HUES6 (cell line): ENCODE measurements at regions not wholly inside any gene's neighbourhood (a gene's known extent, or its start where the extent isn't known, plus 50 kb on each side); places are given as distances from the start of the nearest gene placed in this dataset.

ENCODE experiments used
- H3K27ac ChIP-seq: 2 replicates; pipeline ENCODE4 v1.7.0; 2013; ENCODE audit warnings: low read depth, mild to moderate bottlenecking, low read length, inconsistent platforms
- H3K27me3 ChIP-seq: 2 replicates; pipeline ENCODE4 v1.6.1; 2013; ENCODE audit warnings: low read length; ENCODE audit not compliant: control insufficient read depth, insufficient read depth
- H3K36me3 ChIP-seq: 2 replicates; pipeline ENCODE4 v1.6.1; 2013; ENCODE audit warnings: low read length; ENCODE audit not compliant: control insufficient read depth, insufficient read depth
- H3K4me1 ChIP-seq: 2 replicates; pipeline ENCODE4 v1.6.1; 2013; ENCODE audit warnings: low read length; ENCODE audit not compliant: control insufficient read depth, insufficient read depth
- H3K4me3 ChIP-seq: 2 replicates; pipeline ENCODE4 v1.5.1; 2013; ENCODE audit warnings: low read depth, low read length
- H3K9ac ChIP-seq: one replicate; pipeline ENCODE4 v1.6.1; 2013; ENCODE audit warnings: mild to moderate bottlenecking, low read length
- H3K9me3 ChIP-seq: 2 replicates; pipeline ENCODE4 v1.6.1; 2013; ENCODE audit warnings: low read depth, low read length; ENCODE audit not compliant: control insufficient read depth, insufficient read depth

DNA sequence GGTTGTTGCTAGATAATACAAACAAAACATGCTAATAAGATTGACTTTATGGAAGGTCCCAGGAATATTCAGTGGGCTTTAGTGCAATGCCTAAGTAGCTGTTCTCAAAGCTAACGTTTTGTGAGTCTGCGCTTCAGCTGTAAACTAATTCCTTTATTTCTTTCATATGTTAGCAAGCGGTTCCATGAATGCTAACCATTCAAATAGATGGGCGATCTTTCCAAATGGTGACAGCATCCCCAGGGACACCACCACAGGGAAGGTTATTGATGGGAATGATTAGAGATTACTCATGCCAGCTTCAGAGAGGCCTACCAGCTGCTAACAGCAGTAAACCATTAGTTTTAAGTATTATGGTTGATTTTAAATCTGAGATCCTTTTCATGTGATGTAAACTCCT lies 405.7 kb upstream of the MCTP2 start:
- Histone ChIP-seq H3K9me3 (no peaks in the 10 kb centered on the region), H3K4me1 (peaks cover 5% of the 10 kb centered on the region; the same call in 1 of the 2 replicates), H3K27me3 (no peaks in the 10 kb centered on the region; the same call in 1 of the 2 replicates)

DNA sequence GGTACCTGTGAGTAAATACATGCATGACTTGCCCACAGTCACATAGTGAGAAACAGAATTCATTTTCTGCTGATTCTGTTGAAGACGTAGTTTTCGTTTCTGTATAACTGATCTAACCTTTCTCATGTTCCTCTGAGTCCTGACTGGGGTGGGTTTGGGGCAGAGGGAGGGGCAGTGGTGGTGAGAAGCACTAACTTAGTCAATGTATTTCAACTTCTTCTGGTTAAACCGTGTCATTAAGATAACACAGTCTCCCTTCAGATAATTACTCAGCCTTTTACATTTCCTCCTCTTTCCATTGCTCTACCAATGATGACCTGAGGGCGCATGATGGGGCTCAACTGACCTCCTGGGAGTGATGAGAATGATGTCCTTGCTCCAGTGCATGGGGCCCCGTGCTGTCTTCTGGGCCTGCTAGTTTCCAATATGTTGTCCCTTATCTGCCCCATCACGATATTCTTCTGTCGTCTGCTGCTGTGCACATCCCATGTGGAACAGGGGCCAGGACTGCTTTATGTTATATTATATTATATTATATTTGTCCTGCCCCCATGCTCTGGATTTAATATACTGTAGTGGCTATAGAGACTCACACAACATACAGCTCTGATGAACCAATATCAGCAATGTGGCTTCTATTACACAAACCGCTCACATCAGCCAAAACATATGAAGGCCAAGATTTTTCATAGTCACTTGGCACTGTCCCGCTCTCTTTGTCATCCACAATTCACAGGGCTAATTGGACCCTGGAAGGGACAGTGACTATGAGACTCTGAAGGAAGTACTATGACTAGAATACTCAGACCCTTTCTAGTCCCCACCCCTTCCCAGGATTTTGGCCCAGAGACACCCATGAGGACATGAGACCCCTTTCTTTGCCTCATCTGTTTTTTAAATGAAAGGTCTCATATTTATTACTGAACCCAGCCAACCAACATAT lies 407.1 kb upstream of the MCTP2 start:
- Histone ChIP-seq H3K9ac (no peak overlapping the region), H3K9me3 (no peaks in the 10 kb centered on the region), H3K4me1 (peaks cover 1% of the 10 kb centered on the region; the same call in 1 of the 2 replicates), H3K36me3 (no peaks in the 10 kb centered on the region), H3K27me3 (no peaks in the 10 kb centered on the region; the same call in 1 of the 2 replicates), H3K4me3 (no peak overlapping the region), H3K27ac (no peak overlapping the region)

More for the DNA sequence above, 405.7 kb upstream of the MCTP2 start:
- no peak overlapping the region for H3K27ac ChIP-seq
- H3K36me3 ChIP-seq, result no peaks in the 10 kb centered on the region
- H3K9ac ChIP-seq, result no peak overlapping the region
- H3K4me3 ChIP-seq, result no peak overlapping the region

DNA sequence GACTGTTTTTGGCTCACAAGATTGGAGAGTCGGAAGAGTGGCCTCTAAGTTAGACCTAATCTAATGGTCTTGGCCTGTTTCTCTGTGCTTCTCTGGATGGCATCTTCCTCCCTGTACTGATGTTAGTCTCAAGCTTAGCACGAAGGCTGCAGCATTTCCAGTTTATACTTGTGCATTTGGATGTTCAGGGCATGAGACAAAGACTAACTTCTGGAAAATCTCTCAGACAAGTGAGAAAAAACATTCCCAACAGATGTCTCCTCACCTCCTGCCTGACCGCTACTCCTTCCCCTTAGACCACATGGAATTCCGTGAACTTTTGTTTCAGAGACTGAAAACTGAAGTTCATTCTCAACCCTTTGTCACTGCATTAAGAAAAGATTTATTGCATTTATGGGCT lies 410.8 kb upstream of the MCTP2 start:
- H3K27ac ChIP-seq, result no peak overlapping the region
- no peaks in the 10 kb centered on the region; the same call in 1 of the 2 replicates for H3K4me1 ChIP-seq
- no peaks in the 10 kb centered on the region for H3K27me3 ChIP-seq
- H3K9me3 ChIP-seq, result 0 out of 2 replicates have a peak, but pooled peaks cover 5% of the 10 kb centered on the region
- no peak overlapping the region for H3K9ac ChIP-seq
- H3K36me3 ChIP-seq, result no peaks in the 10 kb centered on the region
- no peak overlapping the region for H3K4me3 ChIP-seq

DNA sequence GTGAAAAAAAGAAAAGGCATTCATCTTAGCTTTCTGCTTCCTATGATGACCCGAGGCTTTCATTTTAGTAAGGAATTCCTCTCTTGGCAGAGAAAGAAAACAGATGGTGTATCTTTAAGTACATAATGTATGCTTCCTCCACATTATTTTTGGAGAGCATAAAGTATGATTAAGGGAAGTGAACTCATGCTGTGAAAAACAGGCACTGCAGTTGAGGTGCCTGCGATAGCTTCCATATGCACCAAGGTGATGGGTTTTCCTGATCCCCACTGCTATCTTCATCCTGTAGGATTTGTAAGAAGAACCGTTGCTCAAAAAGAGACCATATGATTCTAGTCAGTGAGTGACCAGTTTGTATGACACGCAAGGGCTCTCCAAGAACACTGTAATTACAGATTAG lies 411.5 kb upstream of the MCTP2 start:
- no peaks in the 10 kb centered on the region for H3K27me3 ChIP-seq
- H3K36me3 ChIP-seq, result no peaks in the 10 kb centered on the region
- no peaks in the 10 kb centered on the region; the same call in 1 of the 2 replicates for H3K4me1 ChIP-seq
- H3K27ac ChIP-seq, result no peak overlapping the region
- H3K9ac ChIP-seq, result no peak overlapping the region
- H3K4me3 ChIP-seq, result no peak overlapping the region
- H3K9me3 ChIP-seq, result 0 out of 2 replicates have a peak, but pooled peaks cover 5% of the 10 kb centered on the region

DNA sequence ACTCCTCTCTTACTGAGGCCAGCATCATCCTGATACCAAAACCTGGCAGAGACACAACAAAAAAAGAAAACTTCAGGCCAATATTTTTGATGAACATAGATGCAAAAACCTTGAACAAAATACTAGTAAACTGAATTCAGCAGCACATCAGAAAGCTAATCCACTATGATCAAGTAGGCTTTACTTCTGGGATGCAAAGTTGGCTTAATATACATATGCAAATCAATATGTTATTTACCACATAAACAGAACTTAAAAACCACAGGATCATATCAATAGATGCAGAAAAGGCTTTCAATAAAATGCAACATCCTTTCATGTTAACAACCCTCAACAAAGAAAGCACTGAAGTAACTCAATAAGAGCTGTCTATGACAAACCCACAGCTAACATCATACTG lies 414.5 kb upstream of the MCTP2 start:
- Histone ChIP-seq H3K27ac (no peak overlapping the region), H3K9ac (no peak overlapping the region), H3K36me3 (no peaks in the 10 kb centered on the region), H3K27me3 (no peaks in the 10 kb centered on the region), H3K9me3 (0 out of 2 replicates have a peak, but pooled peaks cover 5% of the 10 kb centered on the region), H3K4me1 (no peaks in the 10 kb centered on the region; the same call in 1 of the 2 replicates), H3K4me3 (no peak overlapping the region)

DNA sequence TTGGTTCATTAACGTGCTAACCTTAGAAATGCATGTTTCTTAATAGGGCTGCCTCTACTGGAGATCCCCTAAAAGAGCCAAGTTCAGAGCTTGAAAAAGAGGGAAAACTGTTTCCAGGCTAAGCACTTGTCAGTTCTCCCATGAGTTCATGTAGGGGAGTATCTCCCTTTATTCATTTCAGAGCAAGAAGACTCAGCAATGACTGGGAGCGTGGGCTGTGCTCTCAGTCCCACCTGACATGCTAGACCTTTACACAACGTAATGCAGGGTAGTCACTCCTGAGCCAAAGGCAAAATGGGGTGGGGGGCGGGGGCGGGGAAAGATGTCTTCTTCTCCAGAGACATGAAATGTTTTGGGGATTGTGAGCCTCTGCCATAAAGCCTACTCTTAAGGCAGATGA lies 420.1 kb upstream of the MCTP2 start:
- Histone ChIP-seq H3K27ac (no peak overlapping the region), H3K27me3 (no peaks in the 10 kb centered on the region), H3K9ac (no peak overlapping the region), H3K4me1 (no peaks in the 10 kb centered on the region; the same call in 1 of the 2 replicates), H3K9me3 (no peaks in the 10 kb centered on the region), H3K4me3 (no peak overlapping the region), H3K36me3 (no peaks in the 10 kb centered on the region)

DNA sequence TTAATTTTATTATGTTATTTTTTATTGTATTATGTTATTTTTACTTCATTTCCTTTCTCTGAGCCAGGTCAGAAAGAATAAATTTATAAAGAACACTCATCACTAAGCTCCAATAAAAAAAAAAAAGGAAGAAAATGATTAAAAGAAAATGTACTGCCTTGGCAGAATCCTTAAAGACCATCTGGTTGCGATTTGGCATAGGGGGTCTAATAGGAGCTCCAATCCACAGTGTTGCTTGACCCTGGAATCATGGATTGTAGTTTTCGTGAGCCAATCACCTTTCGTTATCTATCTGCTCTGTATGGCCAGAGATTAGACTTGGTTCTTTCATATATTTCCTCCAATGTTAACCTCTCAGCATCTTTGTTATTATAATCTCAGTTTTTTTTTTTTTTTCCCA lies 421.8 kb upstream of the MCTP2 start:
- H3K4me1 ChIP-seq, result 0 out of 2 replicates have a peak, but pooled peaks cover 3% of the 10 kb centered on the region
- H3K36me3 ChIP-seq, result no peaks in the 10 kb centered on the region
- H3K27ac ChIP-seq, result no peak overlapping the region
- H3K4me3 ChIP-seq, result no peak overlapping the region
- H3K9me3 ChIP-seq, result no peaks in the 10 kb centered on the region
- no peaks in the 10 kb centered on the region for H3K27me3 ChIP-seq
- no peak overlapping the region for H3K9ac ChIP-seq

DNA sequence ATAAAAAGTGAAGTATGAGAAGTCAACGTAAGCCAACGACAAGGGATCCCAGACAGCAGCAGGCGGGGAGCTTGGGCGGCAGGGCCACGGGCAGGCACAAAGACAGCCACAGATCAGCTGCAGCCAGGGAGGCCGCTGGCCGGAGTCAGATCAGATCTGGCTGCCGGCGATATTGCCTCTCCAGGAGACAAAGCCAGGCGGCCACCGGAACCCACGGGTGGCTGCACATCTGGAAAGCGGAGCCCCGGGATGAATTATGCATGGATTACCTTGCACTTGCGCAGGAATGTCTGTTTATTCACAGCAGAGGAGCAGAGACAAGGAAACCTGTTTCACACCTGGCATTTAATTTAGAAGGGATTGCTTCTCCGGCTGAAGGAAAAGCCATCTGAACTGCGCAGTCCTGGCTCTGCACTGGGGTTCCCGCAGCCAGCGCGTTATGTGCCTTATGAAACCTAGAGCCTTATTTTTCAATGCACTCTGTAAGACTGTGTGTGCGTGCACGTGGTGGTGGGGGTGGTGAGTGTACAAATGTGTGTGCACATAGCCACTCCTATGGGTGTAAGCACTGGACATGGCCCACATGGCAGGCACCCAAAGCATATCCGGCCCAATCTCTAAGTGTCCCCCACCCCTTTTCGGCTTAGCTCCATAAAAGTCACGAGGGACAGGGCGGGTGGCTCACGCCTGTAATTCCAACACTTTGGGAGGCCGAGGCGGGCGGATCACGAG lies 427.8 kb upstream of the MCTP2 start:
- no peak overlapping the region for H3K27ac ChIP-seq
- no peaks in the 10 kb centered on the region for H3K9me3 ChIP-seq
- H3K4me3 ChIP-seq, result no peak overlapping the region
- no peaks in the 10 kb centered on the region for H3K27me3 ChIP-seq
- peaks cover 11% of the 10 kb centered on the region for H3K4me1 ChIP-seq
- no peaks in the 10 kb centered on the region for H3K36me3 ChIP-seq
- no peak overlapping the region for H3K9ac ChIP-seq

DNA sequence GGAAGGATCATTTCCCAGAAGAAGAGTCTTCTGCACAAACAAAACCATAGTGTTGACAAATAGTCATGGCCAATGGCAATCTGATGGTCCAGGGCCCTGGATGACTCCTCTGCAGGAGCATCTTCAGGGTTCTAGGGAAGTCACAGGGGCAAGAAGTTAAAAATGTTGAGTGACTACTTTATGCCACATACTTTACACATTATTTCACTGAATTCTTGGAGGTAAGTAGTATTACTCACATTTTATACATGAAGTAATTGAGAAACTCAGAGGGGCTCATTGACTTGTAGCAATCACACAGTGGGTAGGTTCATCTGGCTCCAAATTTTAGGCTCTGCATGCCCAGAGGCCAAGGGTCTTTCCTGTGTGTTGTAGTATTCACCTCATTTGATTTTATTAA lies 430.2 kb upstream of the MCTP2 start:
- no peak overlapping the region for H3K9ac ChIP-seq
- no peak overlapping the region for H3K4me3 ChIP-seq
- no peaks in the 10 kb centered on the region for H3K27me3 ChIP-seq
- peaks cover 11% of the 10 kb centered on the region for H3K4me1 ChIP-seq
- no peak overlapping the region for H3K27ac ChIP-seq
- H3K9me3 ChIP-seq, result no peaks in the 10 kb centered on the region
- H3K36me3 ChIP-seq, result no peaks in the 10 kb centered on the region

DNA sequence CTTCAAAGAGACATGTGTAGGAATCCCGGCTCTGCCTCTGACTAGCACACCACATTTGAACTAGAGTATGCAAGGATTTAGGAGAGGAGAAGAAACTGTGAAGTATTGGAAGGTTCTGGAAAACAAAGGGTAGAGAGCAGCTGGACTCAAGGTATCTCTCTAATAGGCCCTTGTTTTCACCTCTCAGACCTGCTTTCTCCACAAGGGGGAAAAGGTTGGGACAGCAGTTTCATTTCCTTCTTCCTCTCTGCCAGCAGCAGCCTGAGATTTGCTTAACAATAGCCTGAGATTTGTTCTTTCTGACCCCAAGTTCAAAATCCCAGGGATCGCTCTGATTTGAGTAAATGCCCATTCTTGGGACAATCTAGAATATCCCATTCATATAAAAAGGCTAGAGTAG lies 430.6 kb upstream of the MCTP2 start:
- no peaks in the 10 kb centered on the region for H3K27me3 ChIP-seq
- peaks cover 9% of the 10 kb centered on the region for H3K4me1 ChIP-seq
- no peak overlapping the region for H3K27ac ChIP-seq
- no peak overlapping the region for H3K9ac ChIP-seq
- H3K36me3 ChIP-seq, result no peaks in the 10 kb centered on the region
- no peaks in the 10 kb centered on the region for H3K9me3 ChIP-seq
- no peak overlapping the region for H3K4me3 ChIP-seq

DNA sequence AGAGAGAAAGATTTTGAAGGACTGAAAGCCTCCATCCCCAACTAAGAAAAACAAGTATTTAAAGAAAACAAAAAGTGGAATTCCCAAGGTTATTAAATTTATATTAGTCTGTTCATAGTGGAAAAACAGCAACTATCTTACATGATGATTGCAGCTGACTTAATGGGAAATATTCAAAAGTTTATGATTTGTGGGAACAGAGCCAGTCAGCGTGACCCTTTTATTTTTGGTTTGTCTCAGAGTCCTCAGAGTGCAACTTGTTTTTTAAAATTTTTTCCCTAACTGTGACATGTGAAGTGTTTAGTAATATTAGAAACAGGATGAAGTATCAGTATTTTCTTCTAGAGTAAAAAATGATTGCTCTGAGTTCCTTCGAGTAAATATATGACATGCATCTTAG lies 441.9 kb upstream of the MCTP2 start:
- Histone ChIP-seq H3K27ac (no peak overlapping the region), H3K9me3 (peaks cover 18% of the 10 kb centered on the region), H3K4me3 (no peak overlapping the region), H3K4me1 (no peaks in the 10 kb centered on the region), H3K36me3 (no peaks in the 10 kb centered on the region), H3K27me3 (no peaks in the 10 kb centered on the region), H3K9ac (no peak overlapping the region)
